Mesenchymal stem cell (in vitro differentiated cells and primary cell): ENCODE measurements at regions not wholly inside any gene's neighbourhood (a gene's known extent, or its start where the extent isn't known, plus 50 kb on each side); places are given as distances from the start of the nearest gene placed in this dataset.

Experiments
- DNase-seq: peaks from one replicate; pipeline ENCODE4 v3.0.0-alpha.2; 2013
- H2AFZ ChIP-seq: one replicate; pipeline ENCODE4 v1.6.1; 2013; ENCODE audit warnings: low read depth, mild to moderate bottlenecking, control low read depth, inconsistent platforms, low read length, moderate library complexity
- H2AK5ac ChIP-seq: 2 replicates; pipeline ENCODE4 v1.6.1; 2013; ENCODE audit warnings: low read length, moderate library complexity, mild to moderate bottlenecking, inconsistent platforms; ENCODE audit not compliant: severe bottlenecking
- H2BK120ac ChIP-seq: one replicate; pipeline ENCODE4 v1.6.1; 2013; ENCODE audit warnings: low read depth, mild to moderate bottlenecking, inconsistent platforms, low read length, moderate library complexity
- H2BK12ac ChIP-seq, 2 experiments: one replicate each; pipeline ENCODE4 v1.6.1; 2013; ENCODE audit warnings: inconsistent platforms in 2 of 2, low read length in 2 of 2, mild to moderate bottlenecking in 2 of 2, moderate library complexity in 2 of 2, control low read depth in 1 of 2
- H2BK15ac ChIP-seq: one replicate; pipeline ENCODE4 v1.6.1; 2013; ENCODE audit warnings: mild to moderate bottlenecking, low read depth, inconsistent platforms; ENCODE audit not compliant: poor library complexity, severe bottlenecking
- H2BK5ac ChIP-seq: 2 replicates; pipeline ENCODE4 v1.6.1; 2013; ENCODE audit warnings: low read depth, mild to moderate bottlenecking, low read length, control low read depth, inconsistent platforms; ENCODE audit not compliant: poor library complexity, severe bottlenecking
- H3K14ac ChIP-seq, 2 experiments: one replicate each; pipeline ENCODE4 v1.6.1; 2013; ENCODE audit warnings: inconsistent platforms in 2 of 2, low read length in 2 of 2, control low read depth in 1 of 2, mild to moderate bottlenecking in 1 of 2, moderate library complexity in 1 of 2
- H3K18ac ChIP-seq, 2 experiments: one replicate each; pipeline ENCODE4 v1.6.1; 2013; ENCODE audit warnings: inconsistent platforms in 2 of 2, low read length in 2 of 2, control low read depth in 1 of 2, low read depth in 1 of 2, mild to moderate bottlenecking in 1 of 2
- H3K23ac ChIP-seq, 2 experiments: one replicate each; pipeline ENCODE4 v1.6.1; 2013; ENCODE audit warnings: inconsistent platforms in 2 of 2, low read length in 2 of 2, mild to moderate bottlenecking in 2 of 2, moderate library complexity in 2 of 2, control low read depth in 1 of 2
- H3K27ac ChIP-seq: 2 replicates; pipeline ENCODE4 v1.5.1; 2013; ENCODE audit warnings: mild to moderate bottlenecking, moderate library complexity, low read length, control low read depth, inconsistent platforms; ENCODE audit not compliant: poor library complexity, severe bottlenecking
- H3K27me3 ChIP-seq, 2 experiments: 2 replicates each; pipeline versions ENCODE4 v1.6.1 to v1.7.0; 2013; ENCODE audit warnings: low read length in 2 of 2, mild to moderate bottlenecking in 2 of 2, moderate library complexity in 2 of 2, control low read depth in 1 of 2, inconsistent platforms in 1 of 2; ENCODE audit not compliant: control insufficient read depth in 1 of 2, insufficient read depth in 1 of 2
- H3K36me3 ChIP-seq, 2 experiments: 2 replicates each; pipeline versions ENCODE4 v1.6.1 to v1.7.0; 2013; ENCODE audit warnings: low read length in 2 of 2, control low read depth in 1 of 2, inconsistent platforms in 1 of 2, low read depth in 1 of 2, mild to moderate bottlenecking in 1 of 2; ENCODE audit not compliant: insufficient read depth in 2 of 2, control insufficient read depth in 1 of 2
- H3K4ac ChIP-seq, 2 experiments: one replicate each; pipeline ENCODE4 v1.6.1; 2013; ENCODE audit warnings: inconsistent platforms in 2 of 2, low read length in 2 of 2, mild to moderate bottlenecking in 2 of 2, moderate library complexity in 2 of 2, control low read depth in 1 of 2, low read depth in 1 of 2
- H3K4me1 ChIP-seq: 2 replicates; pipeline ENCODE4 v1.6.1; 2013; ENCODE audit warnings: low read depth, low read length, control low read depth; ENCODE audit not compliant: control insufficient read depth, insufficient read depth
- H3K4me2 ChIP-seq: 2 replicates; pipeline ENCODE4 v1.6.1; 2013; ENCODE audit warnings: low read length, mild to moderate bottlenecking, inconsistent platforms; ENCODE audit not compliant: poor library complexity, severe bottlenecking
- H3K4me3 ChIP-seq, 2 experiments: 2 replicates each; pipeline versions ENCODE4 v1.5.1 to v1.7.0; 2013; ENCODE audit warnings: low read length in 2 of 2, mild to moderate bottlenecking in 2 of 2, control low read depth in 1 of 2, low read depth in 1 of 2; ENCODE audit not compliant: insufficient read depth in 1 of 2
- H3K79me1 ChIP-seq: replicated peaks from 2 replicates; pipeline ENCODE4 v1.6.1; 2013; ENCODE audit warnings: mild to moderate bottlenecking, control low read depth, low read length, inconsistent platforms; ENCODE audit not compliant: poor library complexity, severe bottlenecking
- H3K9ac ChIP-seq: 2 replicates; pipeline ENCODE4 v1.7.0; 2013; ENCODE audit warnings: mild to moderate bottlenecking, low read length, moderate library complexity
- H3K9me3 ChIP-seq: 2 replicates; pipeline ENCODE4 v1.7.0; 2013; ENCODE audit warnings: mild to moderate bottlenecking, low read length; ENCODE audit not compliant: control insufficient read depth
- H4K8ac ChIP-seq: one replicate; pipeline ENCODE4 v1.6.1; 2013; ENCODE audit warnings: inconsistent platforms, mild to moderate bottlenecking, low read length, moderate library complexity
- H4K91ac ChIP-seq: one replicate; pipeline ENCODE4 v1.6.1; 2013; ENCODE audit warnings: mild to moderate bottlenecking, low read length, inconsistent platforms
- WGBS: methylation state at CpG from one replicate; pipeline ENCODE4 v1.1.7; 2013; ENCODE audit warnings: mixed read lengths; 5-methylcytosine and 5-hydroxymethylcytosine counted together

DNA sequence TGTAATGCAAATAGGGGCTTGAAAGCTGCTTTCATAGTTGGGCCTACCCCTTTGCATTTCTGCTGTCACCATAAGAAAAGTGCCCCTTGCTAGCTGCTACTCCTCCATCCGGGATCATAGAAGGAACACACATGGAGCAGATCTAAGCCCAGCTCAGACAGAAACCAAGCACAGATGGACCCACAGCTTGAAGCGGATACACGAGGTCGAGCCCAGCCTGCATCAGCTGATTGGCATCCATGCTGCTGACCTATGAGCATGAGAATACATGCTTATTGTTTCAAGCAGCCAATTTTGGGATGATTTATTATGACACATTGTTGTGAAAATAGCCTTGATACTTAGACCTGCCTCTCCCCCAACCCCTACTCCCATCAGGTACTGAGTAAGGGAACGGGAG is 109.2 kb downstream of the ZNF467 start:
- Histone ChIP-seq H3K14ac (no peak overlapping the region), H3K9me3 (peaks cover 8% of the 10 kb centered on the region), H3K4me3 (no peak overlapping the region), H3K36me3 (no peaks in the 10 kb centered on the region), H3K79me1 (no peaks in the 10 kb centered on the region), H2BK5ac (no peak overlapping the region), H3K4ac (no peak overlapping the region), H2AK5ac (no peak overlapping the region), H4K91ac (no peak overlapping the region), H4K8ac (no peak overlapping the region), H2BK15ac (no peak overlapping the region), H3K18ac (no peak overlapping the region), H3K27ac (no peak overlapping the region), H3K9ac (no peak overlapping the region), H3K27me3 (peaks cover 13 to 14% of the 10 kb centered on the region in 2 experiments), H2AFZ (no peak overlapping the region), H3K4me2 (no peak overlapping the region), H2BK12ac (no peak overlapping the region), H3K23ac (no peak overlapping the region), H2BK120ac (no peak overlapping the region), H3K4me1 (no peaks in the 10 kb centered on the region)
- DNase-seq = no peak
- WGBS = 81% methylated on average over 5 of the region's 5 CpGs

DNA sequence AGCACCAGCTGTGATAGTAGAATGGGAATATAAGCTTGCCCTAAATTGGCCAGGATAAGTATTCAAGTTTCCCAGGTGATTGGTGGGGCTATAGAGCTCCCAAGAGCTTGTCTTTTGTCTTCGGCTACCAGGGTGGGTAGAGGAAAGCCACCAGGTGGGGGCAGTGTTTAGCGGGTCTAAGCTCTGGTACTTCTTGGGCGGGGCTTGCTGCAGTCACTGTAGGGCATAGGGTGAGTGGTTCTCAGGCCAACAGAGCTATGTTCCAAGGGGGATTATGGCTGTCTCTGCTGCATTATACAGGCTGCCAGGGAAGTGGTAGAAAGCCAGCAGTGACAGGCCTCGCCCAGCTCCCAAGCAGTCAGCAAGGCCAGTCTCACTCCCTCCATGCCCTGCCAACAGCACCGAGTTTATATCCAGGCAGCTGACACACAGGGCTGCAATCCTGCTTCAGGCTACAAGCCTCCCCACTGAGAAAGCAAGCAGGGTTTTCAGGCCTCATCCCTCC is 110.7 kb downstream of the ZNF467 start:
- Histone ChIP-seq H2BK120ac (no peak overlapping the region), H3K4me3 (no peak overlapping the region), H3K18ac (no peak overlapping the region), H2BK12ac (no peak overlapping the region), H3K4me2 (no peak overlapping the region), H2AK5ac (no peak overlapping the region), H3K27ac (no peak overlapping the region), H3K4ac (no peak overlapping the region), H2AFZ (no peak overlapping the region), H3K9me3 (peaks cover 8% of the 10 kb centered on the region), H3K14ac (no peak overlapping the region), H3K9ac (no peak overlapping the region), H2BK15ac (no peak overlapping the region), H3K23ac (peak overlapping the region in 1 of 2 experiments; percentile 14), H3K4me1 (no peaks in the 10 kb centered on the region), H2BK5ac (no peak overlapping the region), H3K36me3 (no peaks in the 10 kb centered on the region), H3K79me1 (no peaks in the 10 kb centered on the region), H4K8ac (no peak overlapping the region), H3K27me3 (peaks cover 14 to 16% of the 10 kb centered on the region in 2 experiments), H4K91ac (no peak overlapping the region)
- DNase-seq = peak; percentile 56
- 42% methylated on average over 5 of the region's 5 CpGs for WGBS

DNA sequence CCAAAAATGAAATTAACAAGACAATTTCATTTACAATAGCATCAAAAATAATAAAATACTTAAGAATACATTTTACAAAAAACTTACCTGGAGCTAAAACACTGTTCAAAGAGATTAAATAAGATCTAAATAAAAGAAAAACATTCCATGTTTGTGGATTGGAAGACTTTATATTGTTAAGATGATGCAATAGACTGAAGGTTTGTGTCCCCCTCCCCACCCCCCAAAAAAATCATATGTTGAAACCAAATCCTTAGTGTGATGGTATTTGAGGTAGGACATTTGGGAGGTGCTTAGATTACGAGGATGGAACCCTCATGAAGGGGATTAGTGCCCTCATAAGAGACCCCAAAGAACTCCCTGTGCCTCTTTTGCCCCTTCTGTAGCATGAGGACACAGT is 117.6 kb downstream of the ZNF467 start:
- no peak overlapping the region for H2BK15ac ChIP-seq
- 33% methylated on average over 1 of the region's 1 CpG for WGBS
- peaks cover 0 to 5% of the 10 kb centered on the region in 2 experiments for H3K27me3 ChIP-seq
- H3K4me1 ChIP-seq = no peaks in the 10 kb centered on the region
- H2BK5ac ChIP-seq = no peak overlapping the region
- no peak overlapping the region for H2AFZ ChIP-seq
- H3K18ac ChIP-seq = no peak overlapping the region
- H3K4me3 ChIP-seq = no peak overlapping the region
- H3K27ac ChIP-seq = no peak overlapping the region
- no peak overlapping the region for H2BK12ac ChIP-seq
- H2AK5ac ChIP-seq = no peak overlapping the region
- no peak overlapping the region for H2BK120ac ChIP-seq
- H3K23ac ChIP-seq = no peak overlapping the region
- H3K4me2 ChIP-seq = no peak overlapping the region
- no peak overlapping the region for H3K14ac ChIP-seq
- peaks cover 3% of the 10 kb centered on the region for H3K9me3 ChIP-seq
- H3K36me3 ChIP-seq = no peaks in the 10 kb centered on the region
- DNase-seq = no peak
- no peak overlapping the region for H4K8ac ChIP-seq
- H3K4ac ChIP-seq = no peak overlapping the region
- H4K91ac ChIP-seq = no peak overlapping the region
- H3K9ac ChIP-seq = no peak overlapping the region
- no peaks in the 10 kb centered on the region for H3K79me1 ChIP-seq

DNA sequence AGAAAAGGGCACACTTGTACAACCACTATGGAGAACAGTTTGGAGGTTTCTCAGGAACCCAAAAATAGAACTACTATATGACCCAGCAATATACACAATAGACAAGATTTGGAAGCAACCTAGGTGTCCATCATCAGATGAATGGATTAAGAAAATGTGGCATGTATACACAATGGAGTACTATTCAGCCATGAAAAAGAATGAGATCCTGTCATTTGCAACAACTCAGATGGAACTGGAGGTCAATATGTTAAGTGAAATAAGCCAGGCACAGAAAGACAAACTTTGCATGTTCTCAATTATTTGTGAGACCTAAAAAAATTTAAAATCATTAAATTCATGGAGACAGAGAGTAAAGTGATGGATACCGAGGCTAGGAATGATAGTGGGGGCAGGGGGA is 118.8 kb downstream of the ZNF467 start:
- Histone ChIP-seq H3K79me1 (no peaks in the 10 kb centered on the region), H3K14ac (no peak overlapping the region), H2AK5ac (no peak overlapping the region), H3K4me2 (no peak overlapping the region), H3K36me3 (no peaks in the 10 kb centered on the region), H3K23ac (no peak overlapping the region), H3K4me1 (no peaks in the 10 kb centered on the region), H2BK5ac (no peak overlapping the region), H3K27ac (no peak overlapping the region), H2AFZ (no peak overlapping the region), H2BK12ac (no peak overlapping the region), H4K91ac (no peak overlapping the region), H2BK15ac (no peak overlapping the region), H3K4me3 (no peak overlapping the region), H3K9ac (no peak overlapping the region), H2BK120ac (no peak overlapping the region), H3K18ac (no peak overlapping the region), H4K8ac (no peak overlapping the region), H3K27me3 (peaks cover 0 to 7% of the 10 kb centered on the region in 2 experiments), H3K4ac (no peak overlapping the region), H3K9me3 (peaks cover 3% of the 10 kb centered on the region)
- no peak for DNase-seq
- no CpG with 5 or more reads among the region's 1 CpG for WGBS
